Gastroesophageal sphincter (tissue), 4 donors: ENCODE measurements at regions not wholly inside any gene's neighbourhood (a gene's known extent, or its start where the extent isn't known, plus 50 kb on each side); places are given as distances from the start of the nearest gene placed in this dataset.

Source experiments
- ATAC-seq: fragments of 150-250 bp; one replicate; pipeline ENCODE4 v1.9.1; 2016; ENCODE audit warnings: mild to moderate bottlenecking, moderate library complexity
- H3K27ac ChIP-seq, 4 donors: fragments of 200-600 bp; sonication (generic) in 3 of 4; 1 replicate in 3 of 4; 2 replicates in 1 of 4; pipeline ENCODE4 v1.5.1; 2016 to 2019
- H3K27me3 ChIP-seq: fragments of 200-600 bp; sonication (generic); one replicate; pipeline ENCODE4 v1.5.1; 2019
- H3K36me3 ChIP-seq, 2 donors: fragments of 200-600 bp; sonication (generic); one replicate each; pipeline ENCODE4 v1.5.1; 2019; ENCODE audit warnings: control low read depth in 1 of 2
- H3K4me1 ChIP-seq, 3 donors: fragments of 200-600 bp; sonication (generic); 1 replicate in 2 of 3; 2 replicates in 1 of 3; pipeline ENCODE4 v1.5.1; 2016 to 2019; ENCODE audit warnings: control low read depth in 2 of 3
- H3K4me3 ChIP-seq, 2 donors: fragments of 200-600 bp; sonication (generic); one replicate each; pipeline ENCODE4 v1.5.1; 2019; ENCODE audit warnings: mild to moderate bottlenecking in 1 of 2, moderate library complexity in 1 of 2
- H3K9me3 ChIP-seq, 3 donors: fragments of 200-600 bp; sonication (generic); one replicate each; pipeline ENCODE4 v1.5.1; 2017 to 2019; ENCODE audit warnings: control low read depth in 2 of 3
- EP300 ChIP-seq: sonication (generic); formaldehyde crosslinking; IDR thresholded peaks from one replicate; pipeline ENCODE4 v1.6.1; 2017; ENCODE audit warnings: antibody characterized with exemption, mild to moderate bottlenecking
- POLR2A ChIP-seq, 2 donors: fragments of 450-650 bp; IDR thresholded peaks; one replicate each; pipeline ENCODE4 v1.6.1; 2017; ENCODE audit warnings: antibody characterized with exemption in 2 of 2, mild to moderate bottlenecking in 2 of 2, moderate library complexity in 1 of 2
- POLR2AphosphoS5 ChIP-seq: sonication (generic); formaldehyde crosslinking; IDR thresholded peaks from one replicate; pipeline ENCODE4 v1.6.1; 2017; ENCODE audit warnings: antibody characterized with exemption
- WGBS, 2 donors: methylation state at CpG; one replicate each; pipeline ENCODE4 v1.1.5; 2018; ENCODE audit warnings: low coverage in 1 of 2; 5-methylcytosine and 5-hydroxymethylcytosine counted together
- TF ChIP-seq, protein P1 (sequence below), 4 experiments: fragments of 200-600 bp in 2 of 4; fragments of 450-650 bp in 2 of 4; sonication (generic) in 1 of 4; IDR thresholded peaks; one replicate each; pipeline ENCODE4 v1.5.1; 2017 to 2019; ENCODE audit warnings: antibody characterized with exemption in 4 of 4, mild to moderate bottlenecking in 2 of 4, moderate library complexity in 2 of 4

DNA sequence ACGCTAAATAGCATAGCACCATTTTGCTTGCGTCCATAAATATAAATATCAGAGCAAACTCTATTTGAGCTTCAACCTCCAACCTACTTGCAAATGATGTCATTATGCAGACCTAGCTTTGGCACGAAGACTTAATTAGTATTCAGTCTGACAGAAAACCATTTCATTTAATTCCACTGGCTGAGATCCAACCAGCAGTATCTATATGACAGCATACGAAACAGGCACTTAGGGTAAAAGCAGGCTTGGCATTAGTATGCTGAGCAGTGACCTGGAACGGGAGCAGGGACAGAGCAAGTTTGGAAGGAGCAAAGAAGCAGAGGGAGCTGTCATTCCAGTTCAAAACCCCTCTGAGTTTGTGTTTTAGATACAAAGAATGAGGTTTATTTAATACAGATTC lies 312.5 kb upstream of the CHRM2 start:
- 24 to 30% methylated on average over 5 of the region's 5 CpGs for WGBS, 2 donors
- peaks cover 0 to 4% (median 0%) of the 10 kb centered on the region in 3 donors for H3K9me3 ChIP-seq
- no peaks in the 10 kb centered on the region for H3K4me1 ChIP-seq
- no peak for ATAC-seq
- H3K4me3 ChIP-seq = no peak overlapping the region
- H3K27me3 ChIP-seq = no peaks in the 10 kb centered on the region
- H3K36me3 ChIP-seq = no peaks in the 10 kb centered on the region
- TF ChIP-seq POLR2A (IDR thresholded peaks at IDR 0.05) (no peak), EP300 (no peak)
- TF ChIP-seq, protein P1, sequence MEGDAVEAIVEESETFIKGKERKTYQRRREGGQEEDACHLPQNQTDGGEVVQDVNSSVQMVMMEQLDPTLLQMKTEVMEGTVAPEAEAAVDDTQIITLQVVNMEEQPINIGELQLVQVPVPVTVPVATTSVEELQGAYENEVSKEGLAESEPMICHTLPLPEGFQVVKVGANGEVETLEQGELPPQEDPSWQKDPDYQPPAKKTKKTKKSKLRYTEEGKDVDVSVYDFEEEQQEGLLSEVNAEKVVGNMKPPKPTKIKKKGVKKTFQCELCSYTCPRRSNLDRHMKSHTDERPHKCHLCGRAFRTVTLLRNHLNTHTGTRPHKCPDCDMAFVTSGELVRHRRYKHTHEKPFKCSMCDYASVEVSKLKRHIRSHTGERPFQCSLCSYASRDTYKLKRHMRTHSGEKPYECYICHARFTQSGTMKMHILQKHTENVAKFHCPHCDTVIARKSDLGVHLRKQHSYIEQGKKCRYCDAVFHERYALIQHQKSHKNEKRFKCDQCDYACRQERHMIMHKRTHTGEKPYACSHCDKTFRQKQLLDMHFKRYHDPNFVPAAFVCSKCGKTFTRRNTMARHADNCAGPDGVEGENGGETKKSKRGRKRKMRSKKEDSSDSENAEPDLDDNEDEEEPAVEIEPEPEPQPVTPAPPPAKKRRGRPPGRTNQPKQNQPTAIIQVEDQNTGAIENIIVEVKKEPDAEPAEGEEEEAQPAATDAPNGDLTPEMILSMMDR (IDR thresholded peaks at IDR 0.05) = no peak
- H3K27ac ChIP-seq = no peak overlapping the region

DNA sequence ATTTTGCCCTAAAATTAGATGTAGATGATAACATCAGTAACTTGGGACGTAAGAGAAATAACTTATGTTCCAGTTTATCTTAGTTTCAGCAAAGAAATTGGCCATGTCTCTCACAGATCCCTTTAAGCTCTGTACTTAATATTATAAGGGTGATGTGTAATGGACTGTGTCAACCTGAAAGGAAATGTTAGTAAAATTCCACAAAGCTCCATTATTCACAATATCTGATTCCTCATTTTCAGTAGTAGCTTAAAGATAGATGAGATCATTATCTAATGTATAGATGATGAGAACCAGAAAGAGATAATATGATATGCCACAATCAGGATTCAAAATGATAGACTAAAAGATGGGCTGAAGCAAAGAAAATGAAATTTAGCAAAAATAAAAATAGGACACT lies 316.8 kb upstream of the CHRM2 start:
- Histone ChIP-seq H3K4me1 (no peaks in the 10 kb centered on the region), H3K4me3 (no peak overlapping the region), H3K9me3 (no peaks in the 10 kb centered on the region), H3K36me3 (no peaks in the 10 kb centered on the region), H3K27me3 (no peaks in the 10 kb centered on the region), H3K27ac (no peak overlapping the region)
- ATAC-seq = no peak
- no peak for TF ChIP-seq POLR2AphosphoS5
- no peak for TF ChIP-seq EP300
- TF ChIP-seq, protein P1 (IDR thresholded peaks at IDR 0.05) = no peak
- no peak for TF ChIP-seq POLR2A (IDR thresholded peaks at IDR 0.05)
- WGBS, 2 donors = 93 to 100% methylated on average over 1 of the region's 1 CpG

DNA sequence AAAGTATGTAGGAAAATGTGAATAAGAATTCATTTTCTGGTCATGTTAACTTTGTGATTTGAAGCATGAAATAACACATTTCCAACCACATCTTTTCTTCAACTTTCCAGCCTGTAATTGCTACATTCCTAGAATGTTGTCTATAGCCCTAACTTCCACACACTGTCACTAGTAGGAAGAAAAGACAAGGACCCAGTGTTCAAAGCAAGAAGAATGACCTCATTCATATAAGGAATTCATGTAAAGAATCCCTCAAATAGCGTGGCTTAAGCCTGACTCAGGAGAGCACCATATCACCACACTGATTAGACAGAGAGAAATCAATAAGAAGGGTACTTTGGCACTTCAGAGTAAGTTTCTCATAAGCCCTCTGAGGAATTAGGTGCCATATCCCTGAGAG lies 318.7 kb upstream of the CHRM2 start:
- H3K4me3 ChIP-seq = no peak overlapping the region
- no peaks in the 10 kb centered on the region for H3K9me3 ChIP-seq
- no peaks in the 10 kb centered on the region for H3K36me3 ChIP-seq
- no peak overlapping the region for H3K27ac ChIP-seq
- 83 to 94% methylated on average over 1 of the region's 1 CpG for WGBS, 2 donors
- no peaks in the 10 kb centered on the region for H3K27me3 ChIP-seq
- no peak for ATAC-seq
- TF ChIP-seq, protein P1 (IDR thresholded peaks at IDR 0.05) = no peak
- no peak for TF ChIP-seq EP300
- H3K4me1 ChIP-seq = no peaks in the 10 kb centered on the region

DNA sequence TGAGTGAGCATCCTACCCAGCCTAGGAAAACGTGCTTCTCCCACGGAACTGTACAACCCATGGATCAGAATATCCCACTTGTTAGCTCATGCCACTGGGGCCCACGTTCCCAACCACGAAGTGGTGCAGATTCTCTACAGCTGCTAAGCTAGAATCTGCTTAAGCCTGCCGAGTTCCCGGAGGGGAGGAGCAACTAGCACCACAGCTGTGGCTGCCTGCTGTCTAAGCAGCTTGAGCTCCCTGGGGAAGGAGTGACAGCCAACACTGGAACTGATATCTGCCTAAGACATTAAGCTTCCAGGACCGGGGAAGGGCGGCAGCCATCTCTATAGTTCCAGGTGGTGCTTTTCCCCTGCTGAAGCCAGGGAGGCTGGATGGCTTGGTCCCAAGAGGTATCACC lies 334.7 kb upstream of the CHRM2 start:
- no peaks in the 10 kb centered on the region for H3K27me3 ChIP-seq
- peaks cover 0 to 16% (median 0%) of the 10 kb centered on the region in 3 donors for H3K9me3 ChIP-seq
- ATAC-seq = no peak
- no peaks in the 10 kb centered on the region for H3K4me1 ChIP-seq
- WGBS, 2 donors = 90% methylated on average over 2 of the region's 8 CpGs; no CpG with 5 or more reads in 1 of the 2 donors
- H3K36me3 ChIP-seq = no peaks in the 10 kb centered on the region
- no peak overlapping the region for H3K4me3 ChIP-seq
- no peak for TF ChIP-seq POLR2AphosphoS5
- no peak for TF ChIP-seq EP300
- TF ChIP-seq, protein P1 (IDR thresholded peaks at IDR 0.05) = no peak
- TF ChIP-seq POLR2A (IDR thresholded peaks at IDR 0.05) = no peak
- H3K27ac ChIP-seq = no peak overlapping the region

DNA sequence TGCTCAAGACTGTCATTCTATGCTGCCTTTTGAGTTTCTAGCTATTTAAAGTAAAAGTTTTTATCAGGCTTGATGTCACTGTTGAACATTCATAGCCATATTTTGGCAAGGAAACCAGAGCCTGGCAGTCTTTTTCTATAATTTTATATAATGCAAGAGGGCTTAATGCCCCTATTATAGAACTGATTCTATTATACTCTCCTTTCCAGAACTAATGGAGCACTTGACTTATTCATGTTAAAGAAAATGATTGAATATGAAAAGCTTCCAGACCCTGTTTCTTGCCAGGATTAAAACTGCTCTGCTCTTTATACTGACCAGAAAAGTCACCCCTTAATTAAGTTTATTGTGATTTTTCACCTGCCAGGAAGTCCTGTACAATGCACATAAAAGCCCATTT lies 337.6 kb upstream of the CHRM2 start:
- no peak for ATAC-seq

DNA sequence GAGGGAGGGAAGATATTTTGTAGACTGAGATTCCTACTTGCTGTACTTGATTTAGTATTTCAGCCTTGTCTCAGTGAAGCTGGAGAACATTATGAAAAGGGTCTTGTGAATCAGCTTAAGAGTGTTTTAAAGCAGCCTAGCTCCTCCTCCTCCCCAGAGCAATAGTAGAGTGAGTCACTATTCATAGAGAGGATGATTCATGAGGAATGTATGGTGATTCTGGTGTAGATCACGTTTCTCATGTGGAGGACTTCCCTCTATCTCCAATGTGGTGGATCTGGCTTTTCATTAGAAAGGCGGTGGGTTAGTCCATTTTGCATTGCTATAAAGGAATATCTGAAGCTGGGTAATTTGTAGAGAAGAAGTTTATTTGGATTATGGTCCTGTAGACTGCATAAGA lies 340.1 kb upstream of the CHRM2 start:
- Histone ChIP-seq H3K4me3 (no peak overlapping the region), H3K27me3 (no peaks in the 10 kb centered on the region), H3K36me3 (no peaks in the 10 kb centered on the region), H3K4me1 (no peaks in the 10 kb centered on the region), H3K27ac (no peak overlapping the region), H3K9me3 (no peaks in the 10 kb centered on the region)
- no peak for ATAC-seq
- WGBS, 2 donors = 0 to 44% methylated on average over 1 to 2 of the region's 2 CpGs
- no peak for TF ChIP-seq POLR2AphosphoS5
- no peak for TF ChIP-seq EP300

More for the DNA sequence above, 337.6 kb upstream of the CHRM2 start:
- Histone ChIP-seq H3K4me3 (no peak overlapping the region), H3K9me3 (peaks cover 0 to 9% (median 0%) of the 10 kb centered on the region in 3 donors), H3K27me3 (no peaks in the 10 kb centered on the region), H3K27ac (no peak overlapping the region), H3K4me1 (no peaks in the 10 kb centered on the region), H3K36me3 (no peaks in the 10 kb centered on the region)
- TF ChIP-seq POLR2AphosphoS5 (no peak), POLR2A (IDR thresholded peaks at IDR 0.05) (no peak)
